Stomach (tissue), 4 donors: ENCODE measurements at regions not wholly inside any gene's neighbourhood (a gene's known extent, or its start where the extent isn't known, plus 50 kb on each side); places are given as distances from the start of the nearest gene placed in this dataset.

Experiments used
- POLR2A ChIP-seq, 4 donors: fragments of 450-650 bp; IDR thresholded peaks; one replicate each; pipeline ENCODE4 v1.6.1; 2016; ENCODE audit warnings: antibody characterized with exemption in 4 of 4, control low read depth in 2 of 4, mild to moderate bottlenecking in 1 of 4, moderate library complexity in 1 of 4
- TF ChIP-seq, protein P1 (sequence below), 7 experiments: fragments of 450-650 bp in 4 of 7; fragments of 200-600 bp in 3 of 7; sonication (generic) in 3 of 7; IDR thresholded peaks; one replicate each; pipeline ENCODE4 v1.5.1; 2016 to 2019; ENCODE audit warnings: antibody characterized with exemption in 7 of 7, control low read depth in 2 of 7, mild to moderate bottlenecking in 1 of 7

GRCh38 chr11:109001585-109001984, 336.7 kb downstream of the DDX10 start:
- TF ChIP-seq, protein P1, sequence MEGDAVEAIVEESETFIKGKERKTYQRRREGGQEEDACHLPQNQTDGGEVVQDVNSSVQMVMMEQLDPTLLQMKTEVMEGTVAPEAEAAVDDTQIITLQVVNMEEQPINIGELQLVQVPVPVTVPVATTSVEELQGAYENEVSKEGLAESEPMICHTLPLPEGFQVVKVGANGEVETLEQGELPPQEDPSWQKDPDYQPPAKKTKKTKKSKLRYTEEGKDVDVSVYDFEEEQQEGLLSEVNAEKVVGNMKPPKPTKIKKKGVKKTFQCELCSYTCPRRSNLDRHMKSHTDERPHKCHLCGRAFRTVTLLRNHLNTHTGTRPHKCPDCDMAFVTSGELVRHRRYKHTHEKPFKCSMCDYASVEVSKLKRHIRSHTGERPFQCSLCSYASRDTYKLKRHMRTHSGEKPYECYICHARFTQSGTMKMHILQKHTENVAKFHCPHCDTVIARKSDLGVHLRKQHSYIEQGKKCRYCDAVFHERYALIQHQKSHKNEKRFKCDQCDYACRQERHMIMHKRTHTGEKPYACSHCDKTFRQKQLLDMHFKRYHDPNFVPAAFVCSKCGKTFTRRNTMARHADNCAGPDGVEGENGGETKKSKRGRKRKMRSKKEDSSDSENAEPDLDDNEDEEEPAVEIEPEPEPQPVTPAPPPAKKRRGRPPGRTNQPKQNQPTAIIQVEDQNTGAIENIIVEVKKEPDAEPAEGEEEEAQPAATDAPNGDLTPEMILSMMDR (IDR thresholded peaks at IDR 0.05) = no peak
- TF ChIP-seq POLR2A (IDR thresholded peaks at IDR 0.05) = no peak
